Fibroblast of lung (primary cell): ENCODE measurements at regions not wholly inside any gene's neighbourhood (a gene's known extent, or its start where the extent isn't known, plus 50 kb on each side); places are given as distances from the start of the nearest gene placed in this dataset.
"Not testable (repeated sequence)": the region's sequence is repeated elsewhere in the genome, so short reads cannot be mapped to it uniquely, and the experiment has no call there.

Experiments
- DNase-seq, 2 donors: peaks; one replicate each; pipeline versions ENCODE4 v3.0.0 to v3.0.0-alpha.2; 2010; ENCODE audit warnings: low read depth in 2 of 2
- H2AFZ ChIP-seq: 2 replicates; pipeline ENCODE4 v1.5.1; 2012; ENCODE audit warnings: low read length, control low read depth, inconsistent platforms
- H3K27ac ChIP-seq: 2 replicates; pipeline ENCODE4 v1.5.1; 2011; ENCODE audit warnings: low read length, control low read depth; ENCODE audit not compliant: insufficient read depth
- H3K27me3 ChIP-seq: 2 replicates; pipeline ENCODE4 v1.5.1; 2011; ENCODE audit warnings: mild to moderate bottlenecking, low read length; ENCODE audit not compliant: control insufficient read depth, insufficient read depth
- H3K36me3 ChIP-seq: 2 replicates; pipeline ENCODE4 v1.5.1; 2011; ENCODE audit warnings: low read length; ENCODE audit not compliant: control insufficient read depth, insufficient read depth
- H3K4me1 ChIP-seq: 2 replicates; pipeline ENCODE4 v1.5.1; 2011; ENCODE audit warnings: low read length; ENCODE audit not compliant: control insufficient read depth, insufficient read depth; ENCODE audit errors: extremely low read depth
- H3K4me2 ChIP-seq: 2 replicates; pipeline ENCODE4 v1.5.1; 2011; ENCODE audit warnings: low read length, control low read depth; ENCODE audit not compliant: insufficient read depth; ENCODE audit errors: extremely low read depth
- H3K4me3 ChIP-seq, 4 experiments: fragments of 200-600 bp in 1 of 4; sonication (generic) in 1 of 4; replicated peaks in 1 of 4; 2 replicates each; pipeline ENCODE4 v1.5.1; 2011 to 2016; ENCODE audit warnings: low read length in 4 of 4, low read depth in 3 of 4, mild to moderate bottlenecking in 3 of 4, control low read depth in 2 of 4, inconsistent platforms in 1 of 4, mixed read lengths in 1 of 4; ENCODE audit not compliant: insufficient read depth in 1 of 4; ENCODE audit errors: control extremely low read depth in 1 of 4
- H3K79me2 ChIP-seq: 2 replicates; pipeline ENCODE4 v1.5.1; 2012; ENCODE audit warnings: mild to moderate bottlenecking, low read length, inconsistent platforms; ENCODE audit not compliant: control insufficient read depth, insufficient read depth
- H3K9ac ChIP-seq: 2 replicates; pipeline ENCODE4 v1.5.1; 2011; ENCODE audit warnings: mild to moderate bottlenecking, low read length, control low read depth; ENCODE audit not compliant: insufficient read depth
- H3K9me3 ChIP-seq: 2 replicates; pipeline ENCODE4 v1.5.1; 2012; ENCODE audit warnings: low read depth, low read length; ENCODE audit not compliant: control insufficient read depth, insufficient read depth
- H4K20me1 ChIP-seq: 2 replicates; pipeline ENCODE4 v1.5.1; 2011; ENCODE audit warnings: low read length; ENCODE audit not compliant: control insufficient read depth, insufficient read depth; ENCODE audit errors: extremely low read depth
- EZH2 ChIP-seq: IDR thresholded peaks from 2 replicates; pipeline ENCODE4 v1.5.1; 2012; ENCODE audit warnings: low read length, control low read depth, mild to moderate bottlenecking; ENCODE audit errors: missing control alignments
- TF ChIP-seq, protein P1 (sequence below), 2 donors: IDR thresholded peaks in 1 of 2; conservative IDR thresholded peaks in 1 of 2; 1 replicate in 1 of 2; 2 replicates in 1 of 2; pipeline ENCODE4 v1.5.1; 2011 to 2012; ENCODE audit warnings: low read length in 2 of 2, control low read depth in 1 of 2, inconsistent platforms in 1 of 2, low read depth in 1 of 2, mild to moderate bottlenecking in 1 of 2

DNA sequence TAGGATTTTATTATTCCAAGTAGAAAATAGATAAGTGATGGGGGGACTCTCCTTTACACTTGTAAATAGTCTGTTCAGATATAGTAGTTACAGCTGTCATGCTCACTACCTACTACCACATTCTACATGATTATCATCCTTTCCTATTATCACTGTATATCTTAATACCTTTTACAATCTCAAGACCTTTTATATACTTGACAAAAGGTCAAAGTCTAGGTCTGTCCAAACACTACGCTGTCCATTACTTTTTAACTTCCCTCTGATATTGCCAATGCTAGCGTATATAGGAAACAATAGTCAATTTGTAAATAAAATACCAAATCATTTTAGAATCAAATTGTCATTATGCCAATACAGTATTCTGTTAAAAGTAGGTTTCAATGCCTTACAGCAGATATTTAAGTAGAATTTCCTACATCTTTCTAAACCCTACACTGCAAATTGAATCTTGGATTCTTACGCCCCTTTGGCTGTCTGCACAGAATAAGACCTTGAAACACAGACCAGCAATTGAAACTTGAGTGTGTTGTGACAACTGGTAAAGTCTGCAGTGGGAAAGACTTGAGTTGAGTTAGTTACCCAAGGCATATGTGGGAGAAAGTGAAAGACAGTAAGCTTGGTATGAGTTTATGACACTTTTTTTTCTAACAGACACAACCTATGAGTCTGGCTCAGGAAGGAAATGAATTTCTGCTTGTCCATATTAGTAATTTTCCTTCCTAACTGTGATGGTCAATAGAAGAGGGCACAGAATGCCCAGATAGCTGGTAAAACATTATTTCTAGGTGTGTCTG, 827.6 kb upstream of the ACO1 start:
- TF ChIP-seq, protein P1, sequence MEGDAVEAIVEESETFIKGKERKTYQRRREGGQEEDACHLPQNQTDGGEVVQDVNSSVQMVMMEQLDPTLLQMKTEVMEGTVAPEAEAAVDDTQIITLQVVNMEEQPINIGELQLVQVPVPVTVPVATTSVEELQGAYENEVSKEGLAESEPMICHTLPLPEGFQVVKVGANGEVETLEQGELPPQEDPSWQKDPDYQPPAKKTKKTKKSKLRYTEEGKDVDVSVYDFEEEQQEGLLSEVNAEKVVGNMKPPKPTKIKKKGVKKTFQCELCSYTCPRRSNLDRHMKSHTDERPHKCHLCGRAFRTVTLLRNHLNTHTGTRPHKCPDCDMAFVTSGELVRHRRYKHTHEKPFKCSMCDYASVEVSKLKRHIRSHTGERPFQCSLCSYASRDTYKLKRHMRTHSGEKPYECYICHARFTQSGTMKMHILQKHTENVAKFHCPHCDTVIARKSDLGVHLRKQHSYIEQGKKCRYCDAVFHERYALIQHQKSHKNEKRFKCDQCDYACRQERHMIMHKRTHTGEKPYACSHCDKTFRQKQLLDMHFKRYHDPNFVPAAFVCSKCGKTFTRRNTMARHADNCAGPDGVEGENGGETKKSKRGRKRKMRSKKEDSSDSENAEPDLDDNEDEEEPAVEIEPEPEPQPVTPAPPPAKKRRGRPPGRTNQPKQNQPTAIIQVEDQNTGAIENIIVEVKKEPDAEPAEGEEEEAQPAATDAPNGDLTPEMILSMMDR (conservative IDR thresholded peaks at IDR 0.05 in 1 of 2, IDR thresholded peaks at IDR 0.05 in 1 of 2; ENCODE audit: low read depth in 1 of 2, low read length in 2 of 2), result no peak
- H3K27me3 ChIP-seq, result no peaks in the 10 kb centered on the region
- H3K9ac ChIP-seq, result no peak overlapping the region
- no peaks in the 10 kb centered on the region for H4K20me1 ChIP-seq
- no peaks in the 10 kb centered on the region for H3K9me3 ChIP-seq
- no peak overlapping the region for H3K4me2 ChIP-seq
- no peak overlapping the region for H3K4me3 ChIP-seq
- H3K79me2 ChIP-seq, result no peaks in the 10 kb centered on the region
- H2AFZ ChIP-seq, result no peak overlapping the region
- no peak overlapping the region for H3K27ac ChIP-seq
- DNase-seq, result no peak
- no peaks in the 10 kb centered on the region for H3K4me1 ChIP-seq
- H3K36me3 ChIP-seq, result no peaks in the 10 kb centered on the region

DNA sequence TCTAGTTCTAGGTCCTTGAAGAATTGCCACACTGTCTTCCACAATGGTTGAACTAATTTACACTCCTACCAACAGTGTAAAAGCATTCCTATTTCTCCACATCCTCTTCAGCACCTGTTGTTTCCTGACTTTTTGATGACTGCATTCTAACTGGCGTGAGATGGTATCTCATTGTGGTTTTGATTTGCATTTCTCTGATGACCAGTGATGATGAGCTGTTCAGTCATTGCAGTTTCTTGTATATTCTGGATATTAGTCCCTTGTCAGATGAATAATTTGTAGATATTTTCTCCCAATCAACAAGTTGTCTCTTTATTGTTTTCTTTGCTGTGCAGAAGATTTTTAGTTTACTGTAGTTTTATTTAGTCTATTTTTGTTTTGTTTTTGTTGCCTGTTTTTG, 812.3 kb upstream of the ACO1 start:
- not testable (repeated sequence) for H2AFZ ChIP-seq, H3K9me3 ChIP-seq, H3K36me3 ChIP-seq, H3K4me1 ChIP-seq, H3K9ac ChIP-seq, H3K4me3 ChIP-seq, H3K79me2 ChIP-seq, H3K27me3 ChIP-seq, H3K27ac ChIP-seq, H3K4me2 ChIP-seq, H4K20me1 ChIP-seq
- peak in 1 of 2 donors; percentile 18 for DNase-seq

DNA sequence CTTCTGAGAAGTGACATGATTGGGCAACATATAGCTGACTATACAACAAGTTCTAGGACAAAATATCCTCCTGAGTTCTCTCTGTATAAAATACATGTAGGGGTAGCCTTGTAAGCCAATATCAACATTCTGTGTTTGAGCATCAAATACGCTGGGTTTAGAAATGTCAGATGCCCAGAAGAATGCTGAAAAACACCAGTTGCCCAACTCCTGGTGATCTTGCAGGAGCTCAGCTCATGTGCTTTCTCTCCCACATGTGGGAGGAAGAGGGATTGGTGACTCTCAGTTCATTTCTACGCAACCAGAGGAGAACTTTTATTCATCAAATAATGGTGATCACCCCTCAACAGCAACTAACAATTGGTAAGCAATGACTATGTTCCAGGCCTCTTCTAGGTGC, 810.9 kb upstream of the ACO1 start:
- Histone ChIP-seq H2AFZ (no peak overlapping the region), H3K27ac (no peak overlapping the region), H3K4me1 (no peaks in the 10 kb centered on the region), H3K27me3 (no peaks in the 10 kb centered on the region), H3K36me3 (no peaks in the 10 kb centered on the region), H3K79me2 (no peaks in the 10 kb centered on the region), H3K4me2 (no peak overlapping the region), H3K9me3 (no peaks in the 10 kb centered on the region), H3K9ac (no peak overlapping the region), H3K4me3 (no peak overlapping the region), H4K20me1 (no peaks in the 10 kb centered on the region)
- no peak for DNase-seq
- no peak for TF ChIP-seq EZH2
- TF ChIP-seq, protein P1 (conservative IDR thresholded peaks at IDR 0.05 in 1 of 2, IDR thresholded peaks at IDR 0.05 in 1 of 2; ENCODE audit: low read depth in 1 of 2, low read length in 2 of 2), result no peak
